ENCODE measurements at regions not wholly inside any gene's neighbourhood (a gene's known extent, or its start where the extent isn't known, plus 50 kb on each side); places are given as distances from the start of the nearest gene placed in this dataset.

DNA sequence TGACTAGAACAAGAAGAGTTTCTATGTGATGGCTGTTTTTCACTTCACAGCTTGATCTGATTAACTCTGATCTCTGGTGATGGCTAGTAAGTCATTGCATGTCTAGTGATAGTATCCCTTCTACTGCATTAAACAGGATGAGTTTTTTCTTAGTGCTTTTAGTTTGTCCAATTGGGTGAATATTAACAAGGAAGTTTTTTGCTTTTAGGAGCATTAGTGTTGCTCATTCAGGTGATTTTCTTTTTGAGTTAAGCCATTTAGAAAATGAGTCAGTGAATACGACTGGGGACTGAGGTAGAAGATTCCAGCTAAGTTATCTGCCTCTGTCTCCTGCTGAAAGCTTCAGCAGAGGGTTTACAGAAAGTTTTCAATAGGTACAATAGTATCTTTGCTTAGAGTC is 306.7 kb downstream of the PIK3C3 start:
- FAIRE-seq (no peak), DNase-seq (ENCODE audit: low spot score) (no peak)

DNA sequence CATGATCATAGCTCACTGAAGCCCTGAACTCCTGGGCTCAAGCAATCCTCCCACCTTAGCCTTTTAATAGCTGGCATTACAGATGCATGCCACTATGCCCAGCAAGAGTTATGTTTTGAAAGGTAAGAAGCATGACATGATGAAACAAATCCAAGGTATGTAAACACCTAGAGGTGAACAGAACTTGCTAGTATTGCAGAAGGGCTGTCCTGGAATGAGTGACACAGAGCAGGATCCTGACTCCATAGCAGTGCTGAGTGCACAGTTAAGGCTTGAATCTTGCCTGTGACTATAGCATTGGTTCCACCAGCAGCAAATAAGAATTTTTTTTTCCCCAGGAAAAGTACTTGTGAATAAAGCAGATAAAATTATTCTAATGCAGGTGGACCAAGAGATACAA is 309.5 kb downstream of the PIK3C3 start:
- FAIRE-seq (no peak), DNase-seq (ENCODE audit: low spot score) (no peak)

DNA sequence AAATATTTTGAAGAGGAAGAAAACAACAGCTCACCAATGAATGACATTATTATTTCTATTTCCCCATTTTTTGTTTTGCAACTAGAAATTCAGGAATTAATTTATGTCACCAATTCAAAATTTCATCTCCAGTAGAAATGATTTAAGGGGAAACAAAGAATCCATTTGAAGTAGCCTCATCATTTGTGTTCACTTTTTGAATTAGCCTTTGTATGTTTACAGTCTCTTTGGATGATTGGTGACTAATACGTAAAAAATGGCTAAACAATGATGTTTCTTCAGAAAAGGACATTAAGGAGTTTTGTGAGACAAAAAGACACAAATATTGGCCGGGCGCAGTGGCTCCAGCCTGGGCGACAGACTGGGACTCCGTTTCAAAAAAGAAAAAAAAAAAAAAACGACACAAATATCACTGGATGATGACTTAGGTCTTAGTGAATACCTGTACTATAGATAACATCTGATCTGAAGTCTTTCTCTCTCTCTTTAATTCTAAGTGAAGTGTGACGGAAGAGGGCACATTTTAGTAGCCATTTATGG is 313.2 kb downstream of the PIK3C3 start:
- DNase-seq (ENCODE audit: low spot score) (no peak), FAIRE-seq (no peak)

DNA sequence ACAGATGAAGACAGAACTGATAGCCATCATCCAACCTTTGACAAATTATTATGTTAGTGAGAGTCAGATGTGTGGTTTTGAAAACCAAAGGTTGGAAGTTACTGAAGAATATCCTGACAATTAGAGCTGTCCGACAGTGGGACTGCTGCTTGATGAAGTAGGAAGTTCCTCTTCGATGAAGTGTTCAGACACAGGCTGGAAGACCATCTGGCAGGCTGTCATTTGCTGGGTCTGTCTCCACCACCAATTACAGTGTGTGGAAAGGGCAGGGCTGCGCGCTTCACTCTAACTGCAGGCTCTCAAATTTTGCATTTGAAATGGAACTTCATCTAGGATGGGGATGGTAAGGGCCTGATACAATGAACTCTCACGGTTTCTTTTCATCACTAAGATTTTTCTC is 313.8 kb downstream of the PIK3C3 start:
- FAIRE-seq = no peak
- no peak for DNase-seq (ENCODE audit: low spot score)

DNA sequence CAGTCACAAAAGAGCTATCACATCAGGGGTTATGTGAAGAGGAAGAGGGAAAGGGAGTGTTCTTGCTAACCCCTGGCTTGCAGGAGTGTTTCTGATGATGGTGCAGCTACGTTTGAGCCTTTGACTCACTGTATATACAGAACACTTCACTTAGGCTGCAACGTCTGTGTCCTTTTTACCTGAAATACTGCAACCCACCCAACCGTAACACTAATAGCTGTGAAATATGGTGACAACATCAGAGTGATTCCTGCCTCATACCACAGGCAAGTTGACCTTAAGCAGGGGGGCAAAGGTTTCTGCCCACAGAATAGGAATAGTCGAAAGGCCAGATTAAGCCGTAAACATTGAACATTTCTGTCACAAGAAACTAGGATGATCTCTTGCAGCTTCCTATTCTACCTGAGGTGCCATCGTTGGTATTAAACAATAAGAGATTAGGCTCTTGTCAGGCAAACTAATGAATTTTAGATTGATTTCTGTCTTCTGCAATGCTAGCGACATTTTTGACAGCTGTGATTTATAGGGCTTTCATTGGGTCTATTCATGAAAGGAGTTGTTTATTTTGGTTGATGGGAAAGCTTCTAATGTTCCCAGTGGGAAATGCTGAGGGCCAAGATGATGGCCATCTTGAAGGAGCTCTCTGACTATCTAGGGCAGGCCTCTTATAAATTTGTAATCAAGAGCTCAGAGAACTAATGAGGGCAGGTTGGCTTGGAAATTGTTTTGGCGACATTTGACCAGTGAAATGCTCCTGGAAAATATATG is 316.8 kb downstream of the PIK3C3 start:
- DNase-seq (ENCODE audit: low spot score) (peak; percentile 64), FAIRE-seq (peak; percentile 72)

DNA sequence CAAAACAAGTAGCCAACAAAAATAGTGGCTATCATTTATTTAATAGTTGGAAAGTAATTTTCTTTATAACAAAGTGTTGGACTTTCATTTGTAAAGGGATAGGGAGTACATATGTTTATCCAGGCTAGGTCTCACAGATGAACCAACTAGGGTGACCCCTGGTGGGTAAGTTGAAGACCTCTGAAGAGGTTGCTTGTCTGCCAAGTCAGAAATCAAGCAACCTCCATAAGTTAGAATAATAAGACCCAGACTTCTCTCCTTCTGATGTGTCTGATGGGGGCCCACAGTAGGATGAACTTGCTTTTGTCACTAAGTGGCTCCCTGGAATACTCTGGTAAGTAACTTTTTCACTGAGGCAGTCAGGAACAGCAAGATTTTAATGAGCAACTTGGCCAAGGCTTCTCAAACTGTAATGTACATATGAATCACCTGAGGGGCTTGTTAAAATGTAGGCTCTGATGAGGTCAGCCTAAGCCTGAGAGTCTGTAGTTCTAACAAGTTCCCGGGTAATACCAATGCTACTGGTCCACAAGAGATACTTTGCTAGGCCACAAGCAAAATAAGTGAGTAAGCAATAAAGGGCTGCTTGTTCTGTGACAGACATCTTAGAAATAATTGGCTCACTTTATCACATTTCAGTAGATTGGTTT is 319.6 kb downstream of the PIK3C3 start:
- FAIRE-seq (no peak), DNase-seq (ENCODE audit: low spot score) (peak; percentile 22)

DNA sequence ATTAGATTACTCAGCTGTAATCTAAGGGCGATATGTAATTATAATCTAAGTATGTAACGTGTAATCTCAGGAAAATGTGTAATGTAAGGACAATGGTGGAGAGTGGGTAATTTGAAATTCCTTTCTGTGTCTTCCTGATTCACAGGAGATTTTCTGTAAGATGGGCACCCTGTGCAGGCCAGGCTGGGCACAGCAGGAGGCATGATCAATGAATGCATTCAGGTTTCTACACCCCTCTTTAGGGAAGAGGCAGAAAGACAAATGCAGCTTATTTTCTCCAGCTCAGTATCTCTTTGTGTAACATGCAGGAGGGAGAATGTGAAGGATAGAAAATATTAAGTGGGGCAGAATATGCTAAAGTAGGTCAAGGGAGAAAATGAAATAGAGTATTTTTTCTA is 320.1 kb downstream of the PIK3C3 start:
- no peak for FAIRE-seq
- DNase-seq (ENCODE audit: low spot score) = no peak

DNA sequence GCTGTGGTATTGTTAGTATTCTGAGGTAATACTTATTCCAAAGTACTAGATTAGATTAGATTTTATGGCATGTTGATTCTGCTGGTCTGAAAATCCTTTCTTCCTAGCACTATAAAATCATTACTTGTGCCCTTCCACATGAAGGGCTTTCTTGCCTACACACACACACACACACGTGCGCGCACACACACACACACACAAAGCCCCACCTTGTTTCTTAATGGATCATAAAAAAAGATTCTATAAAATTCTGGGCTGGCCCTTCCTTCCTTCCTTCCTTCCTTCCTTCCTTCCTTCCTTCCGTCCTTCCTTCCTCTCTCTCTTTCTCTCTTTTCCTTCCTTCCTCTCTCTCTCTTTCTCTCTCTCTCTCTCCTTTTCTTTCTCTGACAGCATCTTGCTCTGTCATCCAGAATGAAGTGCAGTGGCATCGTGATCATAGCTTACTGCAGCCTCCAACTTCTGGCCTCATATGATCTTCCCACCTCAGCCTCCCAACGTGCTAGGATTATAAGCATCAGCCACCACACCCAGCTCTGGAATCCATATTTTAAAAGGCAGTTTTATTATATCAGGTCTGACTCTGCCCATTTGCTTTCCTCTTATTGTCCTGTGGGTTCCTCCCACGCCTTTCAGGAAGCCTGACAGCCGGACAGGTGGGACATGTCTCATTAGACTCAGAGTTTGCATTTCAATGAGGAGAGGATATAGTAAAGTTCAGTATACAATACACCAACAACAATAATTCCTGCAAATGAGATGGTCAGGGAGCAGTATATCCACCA is 321.1 kb downstream of the PIK3C3 start:
- DNase-seq (ENCODE audit: low spot score) (no peak), FAIRE-seq (no peak)

DNA sequence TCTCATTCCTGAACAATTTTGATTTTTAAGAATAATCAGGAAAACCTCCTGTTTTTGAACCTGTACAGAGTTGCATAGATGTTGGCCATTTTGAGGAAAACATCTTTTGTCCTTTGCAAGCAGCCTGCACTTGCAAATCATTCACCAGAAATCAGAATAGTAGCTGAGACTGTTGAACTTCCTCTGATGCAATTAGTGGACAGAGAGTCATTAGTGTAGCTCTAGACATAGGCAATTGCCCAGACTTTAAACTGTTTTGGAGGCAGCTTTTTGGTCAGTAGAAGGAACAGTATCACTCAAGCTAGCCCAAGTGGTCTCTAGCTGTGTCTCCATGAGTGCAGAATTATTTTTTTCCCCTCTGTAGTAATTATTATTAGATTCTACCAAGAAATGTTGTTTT is 326.1 kb downstream of the PIK3C3 start:
- no peak for FAIRE-seq

DNA sequence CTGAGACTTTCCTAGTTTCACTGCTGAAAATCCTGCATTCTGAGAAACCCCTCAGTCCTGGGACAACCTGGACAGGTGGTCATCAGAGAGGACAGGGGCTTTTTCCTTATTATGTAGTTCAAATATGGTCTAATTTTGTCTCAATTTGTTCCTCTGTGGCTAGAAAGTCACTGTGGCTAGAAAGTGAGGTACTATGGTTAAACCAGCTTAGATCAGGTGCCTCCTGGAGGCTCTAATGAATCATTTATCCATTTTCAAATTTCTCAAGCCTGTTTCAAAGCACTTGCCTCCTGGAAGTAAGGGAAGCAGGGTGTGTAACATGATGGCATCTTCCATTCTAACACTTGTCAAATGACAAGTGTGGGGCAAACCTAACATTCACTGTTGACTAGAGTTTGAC is 326.8 kb downstream of the PIK3C3 start:
- DNase-seq (ENCODE audit: low spot score) (no peak), FAIRE-seq (no peak)

More for the DNA sequence above, 326.1 kb downstream of the PIK3C3 start:
- DNase-seq (ENCODE audit: low spot score) = no peak

DNA sequence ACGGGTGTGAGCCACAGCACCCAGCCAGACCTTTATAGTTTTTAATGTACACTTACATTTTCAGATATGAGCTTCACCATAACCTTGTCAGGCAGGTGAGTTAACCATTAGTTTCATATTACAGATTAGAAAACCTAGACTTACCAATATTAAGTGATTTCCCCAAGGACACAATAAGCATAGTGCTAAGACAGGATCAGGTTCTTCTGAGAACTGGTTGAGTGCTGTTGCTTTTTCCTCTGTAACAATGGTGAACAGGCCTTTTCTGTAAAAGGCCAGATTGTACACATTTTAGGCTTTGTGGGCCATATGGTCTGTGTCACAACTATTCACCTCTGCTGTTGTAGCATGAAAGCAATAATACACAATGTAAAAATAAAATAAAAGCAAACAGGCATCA is 332.0 kb downstream of the PIK3C3 start:
- FAIRE-seq (no peak), DNase-seq (ENCODE audit: low spot score) (no peak)

DNA sequence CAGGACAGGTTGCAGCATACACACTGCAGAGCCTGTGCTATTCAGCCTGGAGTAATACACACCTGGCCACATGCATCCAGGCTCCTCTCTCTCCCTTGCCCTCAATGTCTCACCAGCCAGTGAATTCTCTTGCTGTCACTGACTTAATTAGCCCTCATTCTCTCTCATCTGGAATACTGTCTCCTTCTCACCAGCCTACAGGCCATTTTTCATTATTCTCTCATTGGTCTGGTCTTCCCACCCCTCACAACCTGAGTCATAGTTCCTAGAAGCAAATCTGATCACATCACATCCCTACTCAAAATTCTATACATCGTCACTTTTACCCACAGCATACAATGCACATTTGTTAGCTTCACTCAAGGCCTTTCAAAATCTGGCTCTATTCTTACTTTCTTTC is 333.1 kb downstream of the PIK3C3 start:
- DNase-seq (ENCODE audit: low spot score) (no peak), FAIRE-seq (no peak)

DNA sequence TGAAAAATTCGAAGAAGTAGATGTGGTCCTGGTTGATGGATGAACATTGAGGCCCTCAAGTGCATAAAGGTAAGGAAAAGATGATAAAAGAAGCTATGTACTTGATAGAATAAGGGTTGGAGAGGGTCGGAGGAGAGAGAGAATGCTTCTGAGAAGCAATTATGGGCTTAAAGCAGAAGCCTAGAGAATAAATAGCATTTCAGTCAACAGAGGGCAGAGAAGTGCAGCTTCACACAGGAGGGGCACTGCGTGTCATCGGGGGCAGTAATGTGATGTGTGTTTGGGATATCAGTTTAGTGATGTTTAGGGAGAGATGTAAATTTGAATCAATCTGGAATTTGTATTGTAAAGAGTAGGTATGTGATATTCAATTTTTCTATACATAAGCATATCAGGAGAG is 334.5 kb downstream of the PIK3C3 start:
- FAIRE-seq (no peak), DNase-seq (ENCODE audit: low spot score) (no peak)

DNA sequence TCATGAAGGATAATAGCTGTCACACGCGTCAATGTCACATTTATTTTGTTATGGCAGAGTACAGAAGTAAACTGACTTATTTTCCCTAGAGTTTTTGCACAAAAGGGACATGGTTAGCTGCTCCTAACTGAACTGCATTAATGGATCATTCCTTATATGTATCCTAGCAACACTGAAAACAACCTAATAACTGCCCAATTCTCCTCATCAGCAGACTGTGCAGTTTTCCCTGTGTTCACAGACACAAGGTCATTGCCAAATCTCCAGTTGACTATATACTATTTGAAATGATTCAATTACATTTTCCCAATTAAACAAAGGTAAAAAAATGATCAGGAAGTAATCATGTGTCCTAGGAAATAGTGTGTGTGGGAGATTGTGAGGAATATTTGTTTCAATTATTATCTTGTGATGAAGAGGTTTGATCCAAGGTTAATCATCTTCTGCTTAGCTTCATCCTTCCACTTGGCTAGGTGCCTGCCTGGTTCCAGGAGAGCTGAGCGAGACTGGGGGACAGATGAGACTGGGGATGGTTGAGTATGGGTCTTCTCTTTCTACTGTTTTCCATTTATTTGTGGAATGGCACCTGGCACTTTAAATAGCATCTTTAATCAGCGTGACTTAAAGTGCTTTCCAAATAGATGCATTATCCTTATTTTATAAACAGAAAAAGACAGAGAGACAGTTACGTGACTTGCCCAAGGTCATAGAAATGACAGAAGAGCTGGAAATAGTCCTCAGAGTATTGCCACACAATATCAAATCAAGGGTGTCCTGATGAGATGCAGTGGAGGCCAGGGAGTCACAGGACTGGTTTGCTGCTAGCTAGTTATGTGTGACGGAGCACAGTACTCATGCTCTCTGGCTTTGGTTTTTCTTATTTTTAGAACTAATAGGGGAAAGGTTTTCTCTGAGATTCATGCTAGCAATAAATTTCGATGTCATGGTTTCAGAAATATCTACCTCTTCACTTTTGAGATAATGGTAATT is 335.6 kb downstream of the PIK3C3 start:
- DNase-seq (ENCODE audit: low spot score) (no peak), FAIRE-seq (no peak)

DNA sequence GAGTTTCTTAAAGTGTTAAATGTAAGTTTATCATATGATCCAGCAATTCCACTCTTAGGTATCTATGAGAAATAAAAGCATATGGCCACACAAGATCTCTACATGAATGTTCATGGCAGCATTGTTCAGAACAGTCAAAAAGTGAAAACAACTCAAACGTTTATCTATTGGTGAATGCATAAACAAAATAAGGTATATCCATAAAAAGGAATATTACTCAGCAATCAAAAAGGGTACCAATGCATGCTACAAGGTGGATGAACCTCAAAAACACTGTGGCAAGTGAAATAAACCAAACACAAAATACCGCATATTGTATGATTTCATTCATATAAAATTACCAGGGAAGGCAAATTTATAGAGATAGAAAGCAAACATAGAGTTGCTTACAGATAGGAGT is 337.6 kb downstream of the PIK3C3 start:
- FAIRE-seq (no peak), DNase-seq (ENCODE audit: low spot score) (no peak)

DNA sequence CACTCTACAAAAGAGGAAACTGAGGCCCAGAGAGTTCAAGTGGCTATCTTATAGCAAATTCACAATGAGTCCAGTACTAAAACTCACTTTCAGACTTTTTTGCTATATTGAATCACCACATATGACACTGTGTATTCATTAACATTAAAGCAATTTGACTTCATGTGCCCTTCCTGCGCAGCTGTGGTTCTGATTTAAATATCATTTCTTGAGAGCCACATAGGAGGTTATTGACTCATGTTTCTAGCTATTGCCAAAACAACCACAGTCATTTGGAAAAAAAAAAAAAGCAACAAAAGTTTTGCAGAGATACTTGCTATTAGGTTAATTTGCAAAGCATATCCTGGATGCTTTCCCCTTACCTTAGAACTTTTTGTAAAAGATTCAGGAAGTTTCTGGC is 341.2 kb downstream of the PIK3C3 start:
- FAIRE-seq = no peak
- no peak for DNase-seq (ENCODE audit: low spot score)

DNA sequence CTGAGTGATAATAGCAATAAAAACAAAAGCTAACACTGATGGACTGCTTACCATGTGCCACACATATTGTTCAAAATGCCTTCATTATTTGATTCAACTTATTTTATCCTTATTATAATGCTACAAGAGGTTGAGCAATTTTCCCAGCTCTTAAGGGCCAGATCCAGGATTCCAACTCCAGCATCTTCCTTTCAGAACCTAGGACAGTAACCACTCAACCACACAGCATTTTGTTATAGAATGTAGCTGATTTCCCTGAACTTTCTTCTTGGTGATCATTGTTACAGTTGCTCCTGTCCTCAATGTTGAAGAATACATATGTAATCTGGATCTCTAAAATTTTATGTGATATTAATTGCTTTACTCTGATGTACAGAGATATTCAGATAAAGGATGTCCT is 341.7 kb downstream of the PIK3C3 start:
- DNase-seq (ENCODE audit: low spot score) = no peak
- no peak for FAIRE-seq

DNA sequence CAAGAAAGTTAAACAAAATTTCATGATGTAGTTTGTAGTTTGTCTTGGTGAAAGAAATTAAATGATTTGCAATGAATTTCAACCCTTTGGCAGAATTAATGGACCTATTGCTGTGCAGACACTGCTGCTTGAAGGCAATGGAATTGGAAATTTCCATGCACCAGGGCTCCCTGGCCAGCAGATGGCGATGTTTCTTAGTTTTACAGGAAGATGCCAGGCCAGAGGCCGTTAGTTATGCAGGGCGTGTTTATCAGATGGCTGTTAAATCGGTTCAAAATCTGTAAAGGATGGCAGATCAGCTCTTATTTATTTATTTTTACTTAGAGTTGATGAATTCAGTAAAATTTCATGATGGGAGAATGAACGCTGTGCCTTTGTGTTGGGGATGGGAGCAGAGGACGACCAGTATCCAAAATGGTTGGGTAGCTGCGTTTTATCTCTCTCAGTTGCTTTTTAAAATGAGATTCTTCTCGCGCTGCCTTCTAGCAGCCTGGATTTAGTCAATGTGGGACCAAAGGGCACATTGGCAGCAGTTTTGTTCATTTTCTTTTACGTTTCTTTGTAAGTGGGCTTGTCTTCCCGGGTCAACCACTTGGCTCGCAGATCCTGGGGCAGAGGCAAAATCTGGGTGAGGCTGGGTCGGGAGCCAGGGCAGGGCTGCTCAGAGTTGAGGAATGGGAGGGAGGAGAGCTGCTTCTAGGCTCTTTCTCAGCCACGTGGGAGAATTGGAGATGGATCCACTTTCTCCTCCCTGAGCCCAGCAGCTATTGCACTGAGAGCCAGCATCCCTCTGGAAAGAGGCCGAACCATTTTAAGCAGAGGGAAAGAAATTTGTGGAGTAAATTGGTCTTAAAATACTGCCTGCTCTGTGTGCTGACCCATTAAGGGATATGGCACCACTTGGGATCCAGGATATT is 344.0 kb downstream of the PIK3C3 start:
- FAIRE-seq = peak; percentile 5

DNA sequence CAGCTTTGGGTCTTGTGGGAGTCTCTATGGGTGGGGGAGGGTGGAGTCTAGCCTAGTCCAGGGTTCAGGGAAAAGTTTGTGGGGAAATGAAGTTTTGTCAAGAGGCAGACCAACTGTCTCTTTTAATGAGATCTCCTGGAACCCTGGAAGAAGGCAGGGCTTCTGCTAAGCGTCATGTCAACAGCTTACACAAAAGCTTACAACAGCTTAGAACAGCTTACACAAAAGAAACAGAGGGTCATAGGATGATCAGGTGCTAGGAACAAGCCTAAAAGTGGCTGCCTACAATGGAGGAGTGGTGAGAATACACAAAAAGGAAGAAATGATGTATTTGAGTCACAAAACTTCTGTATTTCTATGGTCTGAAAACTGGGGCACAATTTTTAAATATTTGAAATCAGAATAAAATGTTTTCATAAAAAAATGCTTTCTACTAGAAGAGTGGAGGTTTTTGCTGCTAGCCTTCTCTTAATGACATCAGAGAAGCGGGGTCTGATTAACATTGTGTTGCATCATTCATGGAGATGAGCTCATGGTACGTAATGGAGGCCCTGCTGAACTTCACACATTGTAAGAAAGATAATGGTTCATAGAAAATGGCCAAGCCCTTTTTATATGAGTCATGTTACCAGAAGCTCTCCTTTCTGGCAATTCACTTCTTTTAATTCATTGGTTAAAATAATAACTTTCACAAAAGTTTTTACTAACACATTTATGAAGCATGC is 351.0 kb downstream of the PIK3C3 start:
- FAIRE-seq (no peak), DNase-seq (ENCODE audit: low spot score) (no peak)

More for the DNA sequence above, 344.0 kb downstream of the PIK3C3 start:
- peak; percentile 47 for DNase-seq (ENCODE audit: low spot score)

Measured in RCC 7860 (cell line).